ENCODE measurements at regions not wholly inside any gene's neighbourhood (a gene's known extent, or its start where the extent isn't known, plus 50 kb on each side); places are given as distances from the start of the nearest gene placed in this dataset.

DNA sequence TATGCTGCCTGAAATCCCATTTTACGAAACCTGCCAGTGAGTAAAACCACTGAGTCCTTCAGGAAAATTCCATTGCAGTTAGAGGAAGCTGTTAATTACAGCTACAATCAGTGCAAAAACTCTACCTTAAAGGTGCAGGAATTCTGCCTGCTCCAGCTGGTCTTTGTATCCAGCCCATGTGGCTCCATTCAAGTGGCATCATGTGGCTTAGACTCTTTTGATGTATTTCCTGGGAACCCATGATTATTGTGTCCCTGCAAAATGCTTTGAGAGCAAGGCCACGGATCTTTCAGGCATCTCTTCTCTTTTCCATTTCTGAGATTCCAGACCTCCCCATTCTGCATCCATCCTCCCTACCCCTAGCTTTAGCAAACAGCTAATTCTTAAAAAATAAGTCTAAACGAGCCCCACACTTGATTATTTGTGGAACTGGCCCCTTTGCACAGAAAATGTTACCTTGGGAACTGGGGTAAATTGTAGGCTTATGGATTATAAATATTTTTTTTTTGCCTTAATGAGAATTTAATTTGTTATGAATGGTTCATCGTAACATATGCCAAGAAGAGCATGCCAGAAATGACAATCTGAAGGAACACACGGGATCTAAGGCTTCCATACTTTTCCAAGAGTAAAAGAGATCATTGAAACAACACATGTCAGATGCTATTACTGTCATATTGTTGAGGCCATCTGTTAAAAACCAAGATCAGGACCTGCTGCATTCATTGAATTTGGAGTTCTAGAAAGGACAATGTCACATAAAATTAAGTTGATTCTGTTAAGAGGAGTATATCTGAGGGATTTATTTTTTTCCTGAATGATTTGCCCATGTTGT, 144.6 kb downstream of the TPH2 start:
- TF ChIP-seq, protein P1, sequence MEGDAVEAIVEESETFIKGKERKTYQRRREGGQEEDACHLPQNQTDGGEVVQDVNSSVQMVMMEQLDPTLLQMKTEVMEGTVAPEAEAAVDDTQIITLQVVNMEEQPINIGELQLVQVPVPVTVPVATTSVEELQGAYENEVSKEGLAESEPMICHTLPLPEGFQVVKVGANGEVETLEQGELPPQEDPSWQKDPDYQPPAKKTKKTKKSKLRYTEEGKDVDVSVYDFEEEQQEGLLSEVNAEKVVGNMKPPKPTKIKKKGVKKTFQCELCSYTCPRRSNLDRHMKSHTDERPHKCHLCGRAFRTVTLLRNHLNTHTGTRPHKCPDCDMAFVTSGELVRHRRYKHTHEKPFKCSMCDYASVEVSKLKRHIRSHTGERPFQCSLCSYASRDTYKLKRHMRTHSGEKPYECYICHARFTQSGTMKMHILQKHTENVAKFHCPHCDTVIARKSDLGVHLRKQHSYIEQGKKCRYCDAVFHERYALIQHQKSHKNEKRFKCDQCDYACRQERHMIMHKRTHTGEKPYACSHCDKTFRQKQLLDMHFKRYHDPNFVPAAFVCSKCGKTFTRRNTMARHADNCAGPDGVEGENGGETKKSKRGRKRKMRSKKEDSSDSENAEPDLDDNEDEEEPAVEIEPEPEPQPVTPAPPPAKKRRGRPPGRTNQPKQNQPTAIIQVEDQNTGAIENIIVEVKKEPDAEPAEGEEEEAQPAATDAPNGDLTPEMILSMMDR (IDR thresholded peaks at IDR 0.05; ENCODE audit: low read length, missing control alignments) = no peak
- no peak for DNase-seq (ENCODE audit: low read depth)
- no peak overlapping the region for H3K4me3 ChIP-seq (replicated peaks; ENCODE audit: low read depth, low read length)

DNA sequence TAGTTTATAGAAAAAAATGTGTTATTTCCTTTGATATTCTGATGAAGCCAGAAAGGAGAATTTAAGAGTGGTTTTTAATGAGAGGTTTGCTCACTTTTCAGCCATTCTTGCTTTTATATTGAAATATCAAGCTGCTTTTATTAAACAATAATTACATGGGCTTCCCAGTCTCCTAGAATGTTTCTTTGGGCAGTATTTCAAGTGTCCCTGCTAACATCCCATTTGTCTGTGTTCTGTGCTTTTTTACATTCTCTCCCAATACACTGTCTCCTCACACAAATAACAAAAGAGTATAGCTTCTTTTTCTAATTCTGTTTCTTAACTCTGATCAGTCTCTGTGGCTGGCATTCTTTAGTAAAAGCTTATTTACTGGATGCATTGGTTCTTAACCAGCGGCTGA, 145.4 kb downstream of the TPH2 start:
- TF ChIP-seq, protein P1 (IDR thresholded peaks at IDR 0.05; ENCODE audit: low read length, missing control alignments) = no peak
- H3K4me3 ChIP-seq (replicated peaks; ENCODE audit: low read depth, low read length) = no peak overlapping the region
- DNase-seq (ENCODE audit: low read depth) = no peak

DNA sequence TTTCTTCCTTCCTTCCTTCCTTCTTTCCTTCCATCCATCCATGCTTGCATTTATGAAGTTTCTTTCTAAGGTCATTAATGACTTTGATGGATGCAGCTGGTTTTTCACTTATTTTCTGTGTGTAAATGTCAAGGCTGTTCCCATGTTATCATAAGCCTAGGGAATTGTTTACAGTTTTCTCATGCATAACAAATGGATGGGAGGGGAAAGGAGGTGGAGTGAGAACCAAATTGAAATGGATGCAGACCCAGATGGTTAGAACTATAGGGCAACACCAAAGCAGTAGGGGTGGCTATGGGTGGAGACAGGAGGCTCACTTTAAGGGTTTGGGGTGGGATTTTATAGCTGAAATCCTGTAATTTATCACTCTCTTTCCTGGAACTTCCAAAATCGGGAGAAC, 146.2 kb downstream of the TPH2 start:
- DNase-seq (ENCODE audit: low read depth) = no peak
- H3K4me3 ChIP-seq (replicated peaks; ENCODE audit: low read depth, low read length) = no peak overlapping the region
- TF ChIP-seq, protein P1 (IDR thresholded peaks at IDR 0.05; ENCODE audit: low read length, missing control alignments) = no peak

DNA sequence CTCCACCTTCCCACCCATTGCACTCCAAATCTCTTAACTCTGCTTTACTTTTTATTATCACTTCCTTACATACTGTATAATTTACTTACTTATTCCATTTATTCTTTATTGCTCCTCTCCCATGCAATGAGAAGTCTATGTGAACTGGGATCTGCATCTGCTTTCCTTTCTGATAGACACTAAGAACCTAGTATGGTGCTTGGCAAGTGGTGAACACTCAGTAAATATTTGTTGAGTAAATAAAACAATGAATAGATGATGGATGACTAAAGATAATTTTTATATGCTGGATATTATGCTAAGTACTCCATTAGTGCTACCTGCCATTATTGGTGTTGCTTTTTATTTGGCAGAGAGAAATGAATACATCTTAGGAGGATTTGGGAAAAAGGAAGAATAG, 151.0 kb downstream of the TPH2 start:
- TF ChIP-seq, protein P1 (IDR thresholded peaks at IDR 0.05; ENCODE audit: low read length, missing control alignments) = no peak

DNA sequence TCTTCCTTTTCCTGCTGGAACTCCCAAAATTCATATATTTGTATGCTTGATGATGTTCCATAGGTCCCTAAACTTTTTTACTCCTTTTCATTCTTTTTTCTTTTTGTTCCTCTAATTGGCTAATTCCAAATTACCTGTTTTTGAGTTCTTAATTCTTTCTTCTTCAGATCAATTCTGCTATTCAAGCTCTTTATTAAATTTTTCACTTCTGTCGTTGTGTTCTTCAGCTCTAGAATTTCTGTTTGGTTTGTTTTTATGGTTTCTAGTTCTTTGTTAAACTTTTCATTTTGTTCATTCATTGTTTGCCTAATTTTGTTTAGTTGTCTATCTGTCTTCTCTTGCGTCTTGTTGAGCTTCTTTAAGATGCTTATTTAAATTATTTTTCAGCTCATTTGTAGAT, 154.8 kb downstream of the TPH2 start:
- no peak for DNase-seq (ENCODE audit: low read depth)
- TF ChIP-seq, protein P1 (IDR thresholded peaks at IDR 0.05; ENCODE audit: low read length, missing control alignments) = no peak
- H3K4me3 ChIP-seq (replicated peaks; ENCODE audit: low read depth, low read length) = no peak overlapping the region

More for the DNA sequence above, 151.0 kb downstream of the TPH2 start:
- no peak overlapping the region for H3K4me3 ChIP-seq (replicated peaks; ENCODE audit: low read depth, low read length)
- no peak for DNase-seq (ENCODE audit: low read depth)

DNA sequence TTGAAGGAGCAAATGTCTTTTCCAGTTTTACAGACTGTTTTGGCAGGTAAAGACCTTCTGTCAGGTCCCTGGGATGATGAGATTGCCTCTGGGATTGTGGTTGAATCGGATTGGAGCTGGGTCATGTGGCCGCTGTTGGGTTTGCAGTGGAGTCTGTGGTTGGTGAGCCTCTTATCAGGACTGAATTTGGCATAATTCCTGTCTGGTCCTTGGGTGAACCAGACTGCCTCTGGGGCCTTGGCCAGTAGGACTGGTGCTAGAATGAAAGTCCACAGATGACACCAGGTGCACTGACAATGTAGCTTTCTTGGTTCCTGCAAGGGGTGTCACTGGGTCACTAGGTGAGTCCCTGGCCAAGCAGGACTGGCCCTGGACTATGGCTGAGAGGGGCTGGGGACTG, 155.3 kb downstream of the TPH2 start:
- no peak for DNase-seq (ENCODE audit: low read depth)
- no peak overlapping the region for H3K4me3 ChIP-seq (replicated peaks; ENCODE audit: low read depth, low read length)
- TF ChIP-seq, protein P1 (IDR thresholded peaks at IDR 0.05; ENCODE audit: low read length, missing control alignments) = no peak

DNA sequence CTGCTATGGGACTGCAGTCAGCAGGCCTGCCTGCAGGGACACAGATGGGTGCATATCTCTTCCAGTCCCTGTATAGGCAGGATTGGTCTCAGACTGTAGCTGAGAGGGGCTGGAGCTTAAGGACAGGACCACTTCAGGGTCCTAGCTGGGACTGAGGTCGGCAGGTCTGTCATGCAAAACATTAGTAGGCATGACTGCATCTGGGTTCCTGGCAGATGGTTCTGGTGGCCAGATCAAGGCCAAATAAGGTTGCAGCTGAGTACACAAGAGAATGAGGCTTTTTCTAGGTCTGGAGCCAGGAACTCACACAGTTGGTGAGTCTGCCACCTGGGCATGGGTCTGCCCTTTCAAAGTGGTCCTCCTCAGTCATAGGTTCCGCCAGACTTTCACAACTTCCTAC, 155.8 kb downstream of the TPH2 start:
- no peak overlapping the region for H3K4me3 ChIP-seq (replicated peaks; ENCODE audit: low read depth, low read length)
- DNase-seq (ENCODE audit: low read depth) = no peak
- TF ChIP-seq, protein P1 (IDR thresholded peaks at IDR 0.05; ENCODE audit: low read length, missing control alignments) = no peak

All from fibroblast of pulmonary artery (primary cell).